GM18508 (cell line): ENCODE measurements at regions not wholly inside any gene's neighbourhood (a gene's known extent, or its start where the extent isn't known, plus 50 kb on each side); places are given as distances from the start of the nearest gene placed in this dataset.

Source experiments
- ATAC-seq: cut with Tn5 transposase; IDR thresholded peaks from one replicate; pipeline ENCODE4 v1.9.1; 2021; ENCODE audit warnings: moderate number of reproducible peaks; ENCODE audit not compliant: insufficient read depth, unreplicated experiment

- ATAC-seq = no peak
Observed at GRCh38 chr14:31964490-31964889, 112.6 kb upstream of the ARHGAP5 start.

GRCh38 chr14:31965071-31965734 is 111.9 kb upstream of the ARHGAP5 start:
- ATAC-seq = no peak

GRCh38 chr14:31965735-31966598 is 111.1 kb upstream of the ARHGAP5 start:
- ATAC-seq = no peak

- ATAC-seq = peak; percentile 21
Observed at GRCh38 chr14:31966896-31967668, 110.0 kb upstream of the ARHGAP5 start.

GRCh38 chr14:31967669-31967975 is 109.5 kb upstream of the ARHGAP5 start:
- ATAC-seq = peak; percentile 54

- no peak for ATAC-seq
Observed at GRCh38 chr14:31968107-31968810, 108.8 kb upstream of the ARHGAP5 start.

GRCh38 chr14:31968956-31969698 is 108.0 kb upstream of the ARHGAP5 start:
- ATAC-seq = no peak

- ATAC-seq = no peak
Observed at GRCh38 chr14:31969699-31970240, 107.3 kb upstream of the ARHGAP5 start.

- no peak for ATAC-seq
Observed at GRCh38 chr14:31970744-31971143, 106.4 kb upstream of the ARHGAP5 start.

GRCh38 chr14:31971612-31972011 is 105.5 kb upstream of the ARHGAP5 start:
- no peak for ATAC-seq

- no peak for ATAC-seq
Observed at GRCh38 chr14:31977001-31977556, 100.0 kb upstream of the ARHGAP5 start.

- ATAC-seq = no peak
Observed at GRCh38 chr14:31978423-31978822, 98.7 kb upstream of the ARHGAP5 start.

- ATAC-seq = no peak
Observed at GRCh38 chr14:31982642-31983041, 94.5 kb upstream of the ARHGAP5 start.

GRCh38 chr14:31986405-31986804 is 90.7 kb upstream of the ARHGAP5 start:
- no peak for ATAC-seq

GRCh38 chr14:31987721-31988120 is 89.4 kb upstream of the ARHGAP5 start:
- ATAC-seq = no peak

- ATAC-seq = no peak
Observed at GRCh38 chr14:31988244-31988643, 88.9 kb upstream of the ARHGAP5 start.

- no peak for ATAC-seq
Observed at GRCh38 chr14:31990183-31990857, 86.8 kb upstream of the ARHGAP5 start.

GRCh38 chr14:31990926-31991572 is 86.1 kb upstream of the ARHGAP5 start:
- ATAC-seq = no peak
